DMS53 (cell line): ENCODE measurements at regions not wholly inside any gene's neighbourhood (a gene's known extent, or its start where the extent isn't known, plus 50 kb on each side); places are given as distances from the start of the nearest gene placed in this dataset.
"Not testable (repeated sequence)": the region's sequence is repeated elsewhere in the genome, so short reads cannot be mapped to it uniquely, and the experiment has no call there.

Experiments used
- DNase-seq: peaks from one replicate; lab custom pipeline; 2025; lab: John Stamatoyannopoulos, UW

- DNase-seq = not testable (repeated sequence)
Measured at GRCh38 chr10:109729895-109730294, 193.4 kb downstream of the XPNPEP1 start.

- no peak for DNase-seq
Measured at GRCh38 chr10:109727436-109727835, 195.9 kb downstream of the XPNPEP1 start.

- DNase-seq = no peak
Measured at GRCh38 chr10:109726473-109726872, 196.8 kb downstream of the XPNPEP1 start.

GRCh38 chr10:109723305-109723704 is 200.0 kb downstream of the XPNPEP1 start:
- DNase-seq = peak; percentile 7

- DNase-seq = no peak
Measured at GRCh38 chr10:109721453-109722064, 201.8 kb downstream of the XPNPEP1 start.

- no peak for DNase-seq
Measured at GRCh38 chr10:109706026-109706560, 217.2 kb downstream of the XPNPEP1 start.

GRCh38 chr10:109701633-109702215 is 221.6 kb downstream of the XPNPEP1 start:
- peak; percentile 34 for DNase-seq

GRCh38 chr10:109698882-109699664 is 224.2 kb downstream of the XPNPEP1 start:
- peak; percentile 48 for DNase-seq

GRCh38 chr10:109698086-109698485 is 225.2 kb downstream of the XPNPEP1 start:
- DNase-seq = peak; percentile 86

- peak; percentile 36 for DNase-seq
Measured at GRCh38 chr10:109696981-109697775, 226.1 kb downstream of the XPNPEP1 start.

GRCh38 chr10:109696462-109696861 is 226.8 kb downstream of the XPNPEP1 start:
- no peak for DNase-seq

- no peak for DNase-seq
Measured at GRCh38 chr10:109695988-109696387, 227.3 kb downstream of the XPNPEP1 start.

- DNase-seq = no peak
Measured at GRCh38 chr10:109689785-109690184, 233.5 kb downstream of the XPNPEP1 start.

GRCh38 chr10:109679478-109679877 is 243.8 kb downstream of the XPNPEP1 start:
- DNase-seq = no peak

- DNase-seq = no peak
Measured at GRCh38 chr10:109678857-109679256, 244.5 kb downstream of the XPNPEP1 start.

- DNase-seq = no peak
Measured at GRCh38 chr10:109676703-109677102, 246.6 kb downstream of the XPNPEP1 start.

GRCh38 chr10:109668703-109669102 is 254.6 kb downstream of the XPNPEP1 start:
- DNase-seq = no peak

GRCh38 chr10:109668154-109668665 is 255.1 kb downstream of the XPNPEP1 start:
- peak; percentile 69 for DNase-seq

- DNase-seq = no peak
Measured at GRCh38 chr10:109665321-109665720, 258.0 kb downstream of the XPNPEP1 start.

- DNase-seq = no peak
Measured at GRCh38 chr10:109664554-109664953, 258.8 kb downstream of the XPNPEP1 start.

GRCh38 chr10:109663122-109663521 is 260.2 kb downstream of the XPNPEP1 start:
- no peak for DNase-seq

- DNase-seq = not testable (repeated sequence)
Measured at GRCh38 chr10:109652612-109653011, 270.7 kb downstream of the XPNPEP1 start.
